ENCODE measurements at regions not wholly inside any gene's neighbourhood (a gene's known extent, or its start where the extent isn't known, plus 50 kb on each side); places are given as distances from the start of the nearest gene placed in this dataset.

DNA sequence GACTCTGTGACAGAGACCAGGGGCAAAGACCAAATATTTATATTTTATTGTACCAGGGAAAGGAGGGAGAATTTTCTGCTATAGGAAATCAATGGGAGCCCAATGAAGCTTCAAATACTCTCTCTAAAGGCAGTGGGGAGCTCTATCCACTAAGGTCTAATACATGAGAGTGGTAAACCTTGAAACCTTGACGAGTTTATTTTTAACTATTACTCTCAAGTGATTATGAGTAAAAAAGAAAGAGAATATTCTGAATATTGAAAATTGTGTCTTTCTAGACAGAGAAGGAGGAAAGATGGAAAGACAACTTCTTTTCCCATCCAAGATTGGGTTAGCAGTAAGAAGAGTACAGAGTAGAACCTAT lies 1722.1 kb upstream of the SEL1L start:
- Mint-ChIP-seq H3K36me3 (no peaks in the 10 kb centered on the region), H3K27me3 (no peaks in the 10 kb centered on the region), H3K27ac (no peak overlapping the region), H3K4me3 (no peak overlapping the region), H3K9me3 (peaks cover 0 to 12% (median 4%) of the 10 kb centered on the region in 11 donors), H3K4me1 (no peaks in the 10 kb centered on the region)
- no peaks in the 10 kb centered on the region for H3K4me1 ChIP-seq (ENCODE audit: control insufficient read depth in 2 of 2, insufficient read depth in 2 of 2, low read length in 2 of 2)
- intact Hi-C loops (cut with micrococcal nuclease): no loop called here
- no peaks in the 10 kb centered on the region for H3K36me3 ChIP-seq (ENCODE audit: control insufficient read depth in 2 of 3, insufficient read depth in 3 of 3, low read length in 3 of 3)
- CTCF ChIA-PET: no interaction called here
- H3K9me3 ChIP-seq (ENCODE audit: control insufficient read depth in 2 of 3, low read length in 3 of 3): no peaks in the 10 kb centered on the region
- no peak overlapping the region for H3K4me3 ChIP-seq (ENCODE audit: low read length)
- POLR2A ChIA-PET: no interaction called here
- H3K27ac ChIP-seq (ENCODE audit: low read depth, low read length): no peak overlapping the region
- no peak for ATAC-seq
- no peak for DNase-seq
- H3K27me3 ChIP-seq (ENCODE audit: control insufficient read depth in 2 of 2, insufficient read depth in 2 of 2, low read length in 2 of 2): no peaks in the 10 kb centered on the region

DNA sequence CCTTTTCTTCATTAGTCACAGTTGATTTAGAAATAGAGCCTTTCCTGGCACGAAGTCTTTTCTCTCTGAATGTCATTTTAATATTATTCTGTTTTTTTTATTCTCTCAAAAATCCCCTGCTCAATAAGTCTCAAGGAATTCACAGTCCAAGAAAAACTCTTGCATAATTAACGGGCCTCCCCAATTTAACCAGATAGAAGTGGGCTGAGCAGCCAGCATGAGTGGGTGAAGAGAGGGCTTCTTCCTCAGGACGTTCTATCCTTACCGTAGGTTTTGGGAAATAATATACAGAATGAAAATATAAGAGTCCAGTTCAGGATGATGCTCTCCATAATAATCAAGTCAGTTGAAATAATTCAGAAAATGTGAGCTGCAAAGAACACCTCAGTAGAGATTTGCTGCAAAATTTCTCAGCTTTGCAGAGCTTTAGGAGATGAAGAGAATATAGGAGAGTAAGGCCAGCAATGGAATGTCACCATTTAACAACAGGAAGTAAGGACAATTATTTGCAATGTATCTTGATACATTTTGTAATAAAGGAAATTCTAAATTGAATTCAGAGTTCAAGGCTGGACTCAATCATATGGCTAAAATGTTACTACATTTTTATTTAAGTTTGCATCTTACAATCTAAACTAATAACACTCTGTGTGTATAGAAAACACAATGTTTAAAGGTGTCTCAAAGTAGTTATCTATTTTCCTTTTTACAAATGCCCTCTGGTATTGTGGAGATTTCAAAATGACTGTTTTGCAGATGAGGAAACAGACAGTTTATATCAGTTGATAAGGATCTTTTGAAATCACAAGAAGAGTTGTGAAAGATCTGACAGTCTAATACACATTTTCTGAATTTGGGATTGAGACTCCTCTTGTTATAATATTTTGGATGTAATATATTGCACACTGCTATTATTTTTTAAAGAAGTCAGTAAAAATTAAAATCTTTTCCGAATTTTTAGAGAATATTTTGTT lies 1724.1 kb upstream of the SEL1L start:
- Histone ChIP-seq H3K36me3 (ENCODE audit: control insufficient read depth in 2 of 3, insufficient read depth in 3 of 3, low read length in 3 of 3) (no peaks in the 10 kb centered on the region), H3K27ac (ENCODE audit: low read depth, low read length) (no peak overlapping the region), H3K4me3 (ENCODE audit: low read length) (no peak overlapping the region), H3K4me1 (ENCODE audit: control insufficient read depth in 2 of 2, insufficient read depth in 2 of 2, low read length in 2 of 2) (no peaks in the 10 kb centered on the region), H3K9me3 (ENCODE audit: control insufficient read depth in 2 of 3, low read length in 3 of 3) (no peaks in the 10 kb centered on the region), H3K27me3 (ENCODE audit: control insufficient read depth in 2 of 2, insufficient read depth in 2 of 2, low read length in 2 of 2) (no peaks in the 10 kb centered on the region)
- Mint-ChIP-seq H3K4me1 (no peaks in the 10 kb centered on the region), H3K36me3 (no peaks in the 10 kb centered on the region), H3K27ac (no peak overlapping the region), H3K9me3 (peaks cover 0 to 22% (median 7%) of the 10 kb centered on the region in 11 donors), H3K4me3 (no peak overlapping the region), H3K27me3 (no peaks in the 10 kb centered on the region)
- DNase-seq (no peak), ATAC-seq (no peak)
- POLR2A ChIA-PET: no interaction called here
- intact Hi-C loops (cut with micrococcal nuclease): no loop called here
- CTCF ChIA-PET: no interaction called here

DNA sequence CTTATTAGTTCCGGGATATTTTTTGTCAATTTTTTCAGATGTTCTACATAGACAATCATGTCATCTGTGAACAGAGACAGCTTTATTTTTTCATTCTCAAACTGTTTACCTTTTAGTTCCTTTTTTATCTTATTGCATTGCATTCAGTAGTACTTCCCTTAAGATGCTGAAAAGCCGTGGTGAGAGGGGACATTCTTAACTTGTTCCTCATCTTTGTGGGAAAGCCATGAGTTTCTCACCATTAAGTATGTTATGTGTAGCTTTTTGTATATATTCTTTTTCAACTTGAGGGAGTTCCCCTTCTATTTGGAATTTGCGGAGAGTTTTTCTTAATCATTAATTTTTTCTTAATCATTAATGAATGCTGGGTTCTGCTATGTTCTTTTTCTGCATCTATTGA lies 1727.1 kb upstream of the SEL1L start:
- Mint-ChIP-seq H3K27me3 (no peaks in the 10 kb centered on the region), H3K36me3 (no peaks in the 10 kb centered on the region), H3K9me3 (peaks cover 0 to 27% (median 8%) of the 10 kb centered on the region in 11 donors), H3K4me3 (no peak overlapping the region), H3K27ac (no peak overlapping the region), H3K4me1 (no peaks in the 10 kb centered on the region)
- no peaks in the 10 kb centered on the region for H3K9me3 ChIP-seq (ENCODE audit: control insufficient read depth in 2 of 3, low read length in 3 of 3)
- CTCF ChIA-PET: no interaction called here
- ATAC-seq: peak; percentile 60
- intact Hi-C loops (cut with micrococcal nuclease): no loop called here
- no peaks in the 10 kb centered on the region for H3K4me1 ChIP-seq (ENCODE audit: control insufficient read depth in 2 of 2, insufficient read depth in 2 of 2, low read length in 2 of 2)
- DNase-seq: no peak
- POLR2A ChIA-PET: no interaction called here
- H3K36me3 ChIP-seq (ENCODE audit: control insufficient read depth in 2 of 3, insufficient read depth in 3 of 3, low read length in 3 of 3): no peaks in the 10 kb centered on the region
- H3K27ac ChIP-seq (ENCODE audit: low read depth, low read length): no peak overlapping the region
- H3K4me3 ChIP-seq (ENCODE audit: low read length): no peak overlapping the region
- H3K27me3 ChIP-seq (ENCODE audit: control insufficient read depth in 2 of 2, insufficient read depth in 2 of 2, low read length in 2 of 2): no peaks in the 10 kb centered on the region

DNA sequence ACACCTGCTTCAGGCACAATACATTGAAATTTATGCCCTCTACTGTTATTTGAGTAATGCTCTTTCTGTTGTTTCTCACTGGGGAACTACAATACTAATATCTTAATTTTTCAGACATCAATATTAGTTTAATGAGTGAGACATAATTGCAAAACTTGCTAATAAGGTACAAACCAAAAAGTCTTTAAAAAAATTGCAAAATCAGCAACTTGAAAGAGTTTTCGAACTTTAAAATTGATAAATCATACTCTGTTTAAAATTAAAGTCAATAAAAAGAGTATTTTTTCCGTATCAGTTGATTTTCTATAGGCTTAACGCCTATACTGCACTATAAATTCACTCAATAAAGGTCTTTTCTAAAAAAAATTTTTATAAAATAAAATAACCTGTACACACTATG lies 1735.9 kb upstream of the SEL1L start:
- Histone ChIP-seq H3K27ac (ENCODE audit: low read depth, low read length) (no peak overlapping the region), H3K9me3 (ENCODE audit: control insufficient read depth in 2 of 3, low read length in 3 of 3) (no peaks in the 10 kb centered on the region), H3K27me3 (ENCODE audit: control insufficient read depth in 2 of 2, insufficient read depth in 2 of 2, low read length in 2 of 2) (no peaks in the 10 kb centered on the region), H3K4me3 (ENCODE audit: low read length) (no peak overlapping the region), H3K36me3 (ENCODE audit: control insufficient read depth in 2 of 3, insufficient read depth in 3 of 3, low read length in 3 of 3) (no peaks in the 10 kb centered on the region), H3K4me1 (ENCODE audit: control insufficient read depth in 2 of 2, insufficient read depth in 2 of 2, low read length in 2 of 2) (no peaks in the 10 kb centered on the region)
- ATAC-seq: no peak
- H3K4me1 Mint-ChIP-seq: peaks cover 0 to 2% (median 0%) of the 10 kb centered on the region in 7 donors
- POLR2A ChIA-PET: no interaction called here
- no peak overlapping the region for H3K4me3 Mint-ChIP-seq
- intact Hi-C loops (cut with micrococcal nuclease): no loop called here
- peaks cover 0 to 4% (median 0%) of the 10 kb centered on the region in 5 donors for H3K36me3 Mint-ChIP-seq
- no peak overlapping the region for H3K27ac Mint-ChIP-seq
- H3K27me3 Mint-ChIP-seq: no peaks in the 10 kb centered on the region
- H3K9me3 Mint-ChIP-seq: peaks cover 3 to 20% (median 7%) of the 10 kb centered on the region in 11 donors
- DNase-seq: no peak
- CTCF ChIA-PET: no interaction called here

DNA sequence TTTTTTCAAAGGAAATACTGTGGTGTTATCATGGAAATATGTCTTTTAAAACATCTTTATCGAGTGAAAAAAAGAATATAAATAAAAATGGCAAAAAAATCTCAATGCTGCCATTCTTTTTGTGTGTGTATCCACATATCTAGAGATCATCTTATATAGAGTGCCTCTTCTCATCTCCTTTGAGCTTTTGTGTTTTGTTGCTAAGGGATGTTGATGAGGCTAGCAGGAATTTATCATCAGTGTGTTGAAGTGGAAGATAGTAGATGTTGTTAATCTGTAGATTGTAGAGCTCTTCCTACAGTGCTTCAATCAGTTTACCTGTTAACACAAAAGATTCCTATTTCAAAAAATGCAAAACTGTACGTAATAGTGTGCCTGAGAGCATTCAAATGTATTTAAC lies 1738.0 kb upstream of the SEL1L start:
- no peak for DNase-seq
- H3K9me3 Mint-ChIP-seq: peaks cover 3 to 24% (median 7%) of the 10 kb centered on the region in 11 donors
- no peaks in the 10 kb centered on the region for H3K9me3 ChIP-seq (ENCODE audit: control insufficient read depth in 2 of 3, low read length in 3 of 3)
- H3K27me3 ChIP-seq (ENCODE audit: control insufficient read depth in 2 of 2, insufficient read depth in 2 of 2, low read length in 2 of 2): no peaks in the 10 kb centered on the region
- H3K4me1 Mint-ChIP-seq: peaks cover 0 to 2% (median 0%) of the 10 kb centered on the region in 7 donors
- no peak overlapping the region for H3K27ac ChIP-seq (ENCODE audit: low read depth, low read length)
- H3K4me3 Mint-ChIP-seq: no peak overlapping the region
- H3K4me1 ChIP-seq (ENCODE audit: control insufficient read depth in 2 of 2, insufficient read depth in 2 of 2, low read length in 2 of 2): no peaks in the 10 kb centered on the region
- no peaks in the 10 kb centered on the region for H3K27me3 Mint-ChIP-seq
- intact Hi-C loops (cut with micrococcal nuclease): no loop called here
- H3K36me3 Mint-ChIP-seq: peaks cover 0 to 4% (median 0%) of the 10 kb centered on the region in 5 donors
- H3K27ac Mint-ChIP-seq: no peak overlapping the region
- ChIA-PET POLR2A (no interaction called here), CTCF (no interaction called here)
- H3K4me3 ChIP-seq (ENCODE audit: low read length): no peak overlapping the region
- no peak for ATAC-seq
- H3K36me3 ChIP-seq (ENCODE audit: control insufficient read depth in 2 of 3, insufficient read depth in 3 of 3, low read length in 3 of 3): no peaks in the 10 kb centered on the region

DNA sequence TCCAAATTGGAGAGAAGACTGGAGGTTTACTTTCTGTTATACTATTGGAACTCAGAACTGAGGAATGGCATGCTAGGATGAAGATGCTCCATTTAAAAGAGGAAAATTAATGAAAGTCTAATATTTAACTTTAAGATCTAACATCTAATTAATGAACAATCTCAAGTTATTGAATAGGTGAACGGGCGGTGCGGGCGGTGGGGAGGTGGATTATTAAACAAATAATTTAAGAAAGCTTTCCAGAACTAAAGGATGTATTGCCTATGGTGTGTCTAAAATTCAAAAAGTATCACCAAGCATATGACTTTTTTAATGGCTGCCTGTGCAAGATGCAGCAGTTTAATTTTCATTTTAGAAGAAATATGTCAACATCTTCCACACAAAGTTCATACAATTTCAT lies 1747.1 kb upstream of the SEL1L start:
- no peaks in the 10 kb centered on the region for H3K4me1 Mint-ChIP-seq
- H3K4me1 ChIP-seq (ENCODE audit: control insufficient read depth in 2 of 2, insufficient read depth in 2 of 2, low read length in 2 of 2): no peaks in the 10 kb centered on the region
- H3K27me3 Mint-ChIP-seq: no peaks in the 10 kb centered on the region
- intact Hi-C loops (cut with micrococcal nuclease): no loop called here
- H3K4me3 Mint-ChIP-seq: no peak overlapping the region
- ATAC-seq: no peak
- H3K27ac Mint-ChIP-seq: no peak overlapping the region
- ChIA-PET POLR2A (no interaction called here), CTCF (no interaction called here)
- H3K9me3 Mint-ChIP-seq: peaks cover 5 to 42% (median 11%) of the 10 kb centered on the region in 11 donors
- H3K36me3 ChIP-seq (ENCODE audit: control insufficient read depth in 2 of 3, insufficient read depth in 3 of 3, low read length in 3 of 3): no peaks in the 10 kb centered on the region
- DNase-seq: no peak
- H3K27ac ChIP-seq (ENCODE audit: low read depth, low read length): no peak overlapping the region
- H3K36me3 Mint-ChIP-seq: no peaks in the 10 kb centered on the region
- no peak overlapping the region for H3K4me3 ChIP-seq (ENCODE audit: low read length)
- no peaks in the 10 kb centered on the region for H3K9me3 ChIP-seq (ENCODE audit: control insufficient read depth in 2 of 3, low read length in 3 of 3)
- no peaks in the 10 kb centered on the region for H3K27me3 ChIP-seq (ENCODE audit: control insufficient read depth in 2 of 2, insufficient read depth in 2 of 2, low read length in 2 of 2)

DNA sequence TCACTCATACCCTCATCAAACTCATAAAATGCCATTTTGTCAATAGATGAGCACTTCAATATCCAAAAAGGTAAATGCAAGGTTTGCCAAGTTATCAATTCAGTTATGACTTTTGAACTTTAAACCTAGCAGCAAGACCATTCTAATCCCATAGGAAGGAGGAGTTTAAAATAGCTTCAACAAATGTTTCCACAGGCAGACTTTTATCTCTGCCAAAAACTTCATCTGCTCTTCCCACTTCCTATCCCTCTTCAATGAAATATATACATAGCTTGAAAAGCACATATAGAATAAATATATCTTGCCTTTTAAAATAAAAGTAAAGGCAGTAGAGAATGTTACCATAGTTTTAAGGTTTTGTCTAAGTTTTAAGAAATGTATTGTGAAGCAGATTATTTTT lies 1749.1 kb upstream of the SEL1L start:
- Histone ChIP-seq H3K4me3 (ENCODE audit: low read length) (no peak overlapping the region), H3K4me1 (ENCODE audit: control insufficient read depth in 2 of 2, insufficient read depth in 2 of 2, low read length in 2 of 2) (no peaks in the 10 kb centered on the region), H3K36me3 (ENCODE audit: control insufficient read depth in 2 of 3, insufficient read depth in 3 of 3, low read length in 3 of 3) (no peaks in the 10 kb centered on the region), H3K27ac (ENCODE audit: low read depth, low read length) (no peak overlapping the region), H3K9me3 (ENCODE audit: control insufficient read depth in 2 of 3, low read length in 3 of 3) (no peaks in the 10 kb centered on the region), H3K27me3 (ENCODE audit: control insufficient read depth in 2 of 2, insufficient read depth in 2 of 2, low read length in 2 of 2) (no peaks in the 10 kb centered on the region)
- ChIA-PET CTCF (no interaction called here), POLR2A (no interaction called here)
- DNase-seq (no peak), ATAC-seq (no peak)
- Mint-ChIP-seq H3K4me3 (no peak overlapping the region), H3K27ac (no peak overlapping the region), H3K9me3 (peaks cover 3 to 35% (median 12%) of the 10 kb centered on the region in 11 donors), H3K36me3 (no peaks in the 10 kb centered on the region), H3K4me1 (no peaks in the 10 kb centered on the region), H3K27me3 (no peaks in the 10 kb centered on the region)
- intact Hi-C loops (cut with micrococcal nuclease): no loop called here

All from naive thymus-derived CD4-positive, alpha-beta T cell (primary cell).